GM12878 (cell line): ENCODE measurements at regions not wholly inside any gene's neighbourhood (a gene's known extent, or its start where the extent isn't known, plus 50 kb on each side); places are given as distances from the start of the nearest gene placed in this dataset.

Source experiments
- ATAC-seq: fragments of 200-7000 bp; cut with Tn5 transposase; 3 replicates; pipeline ENCODE4 v1.9.1; 2020; ENCODE audit warnings: mild to moderate bottlenecking, moderate library complexity
- BruUV-seq: library from RNA; stranded (reverse); fragments of 400-500 nt; replicated peaks from 2 replicates; lab custom pipeline; 2021; lab: Mats Ljungman, UMichigan
- CTCF ChIA-PET: fragments of 300-600 bp; sonication (Branson Sonifier 250); formaldehyde crosslinking; extraction: SDS; loops from one replicate; lab custom pipeline; 2021; ENCODE audit warnings: inconsistent platforms; lab: Yijun Ruan, JAX
- POLR2A ChIA-PET: fragments of 350-600 bp; formaldehyde crosslinking; extraction: SDS; loops from one replicate; lab custom pipeline; 2021; ENCODE audit warnings: inconsistent platforms; lab: Charles Lee
- RAD21 ChIA-PET: fragments of 300-600 bp; sonication (Branson Sonifier 250); formaldehyde crosslinking; loops from one replicate; lab custom pipeline; 2023; ENCODE audit warnings: antibody characterized with exemption; ENCODE audit not compliant: unreplicated experiment; lab: Charles Lee
- SMC1A ChIA-PET: fragments of 300-600 bp; sonication (Branson Sonifier 250); formaldehyde crosslinking; loops from one replicate; lab custom pipeline; 2023; ENCODE audit not compliant: unreplicated experiment, uncharacterized antibody; lab: Charles Lee
- DNase-seq: peaks from one replicate; pipeline ENCODE4 v3.0.0-alpha.2; 2011; ENCODE audit warnings: low read depth, low spot score
- FAIRE-seq: peaks from 3 replicates; lab custom pipeline; 2011; peaks lifted over from hg19 to GRCh38; lab: Jason Lieb, UNC
- H2AFZ ChIP-seq: 2 replicates; pipeline ENCODE4 v1.6.0; 2011; ENCODE audit warnings: low read depth, low read length, control low read depth; ENCODE audit not compliant: control insufficient read depth
- H3K27ac ChIP-seq: 2 replicates; pipeline ENCODE4 v1.5.1; 2011; ENCODE audit warnings: control low read depth; ENCODE audit not compliant: control insufficient read depth, insufficient read depth
- H3K27me3 ChIP-seq, 2 experiments: replicated peaks in 1 of 2; 2 replicates each; pipeline versions ENCODE4 v1.6.0 to v1.6.1; 2011; ENCODE audit warnings: low read length in 1 of 2; ENCODE audit not compliant: control insufficient read depth in 2 of 2, insufficient read depth in 2 of 2
- H3K36me3 ChIP-seq, 2 experiments: 2 replicates each; pipeline ENCODE4 v1.5.1; 2011; ENCODE audit warnings: low read length in 1 of 2; ENCODE audit not compliant: control insufficient read depth in 2 of 2, insufficient read depth in 2 of 2
- H3K4me1 ChIP-seq: 2 replicates; pipeline ENCODE4 v1.6.1; 2011; ENCODE audit warnings: mild to moderate bottlenecking, low read length, moderate library complexity, mixed read lengths; ENCODE audit not compliant: control insufficient read depth, insufficient read depth
- H3K4me2 ChIP-seq: 2 replicates; pipeline ENCODE4 v1.6.0; 2011; ENCODE audit warnings: control low read depth; ENCODE audit not compliant: control insufficient read depth, insufficient read depth
- H3K4me3 ChIP-seq: fragments of 200-600 bp; sonication (generic); 2 replicates; pipeline ENCODE4 v1.5.1; 2016
- H3K79me2 ChIP-seq: 2 replicates; pipeline ENCODE4 v1.6.0; 2011; ENCODE audit warnings: low read length; ENCODE audit not compliant: control insufficient read depth, insufficient read depth
- H3K9ac ChIP-seq: 2 replicates; pipeline ENCODE4 v1.8.0; 2011; ENCODE audit warnings: low read length, control low read depth, mixed read lengths; ENCODE audit not compliant: control insufficient read depth, insufficient read depth
- H3K9me3 ChIP-seq: replicated peaks from 3 replicates; pipeline ENCODE4 v1.5.1; 2011; ENCODE audit warnings: mild to moderate bottlenecking, low read length; ENCODE audit not compliant: control insufficient read depth, insufficient read depth
- H4K20me1 ChIP-seq: 2 replicates; pipeline ENCODE4 v1.6.0; 2011; ENCODE audit not compliant: control insufficient read depth, insufficient read depth
- BCLAF1 ChIP-seq: fragments of 450-650 bp; IDR thresholded peaks from 2 replicates; pipeline ENCODE4 v1.6.1; 2017; ENCODE audit warnings: antibody characterized with exemption, mild to moderate bottlenecking, moderate library complexity
- CBFB ChIP-seq: IDR thresholded peaks from 2 replicates; pipeline ENCODE4 v1.6.1; 2016; ENCODE audit warnings: antibody characterized with exemption, low read depth
- CTCF ChIP-seq, 3 experiments: IDR thresholded peaks in 2 of 3; conservative IDR thresholded peaks in 1 of 3; 2 replicates each; pipeline ENCODE4 v1.5.1; 2011; ENCODE audit warnings: low read depth in 3 of 3, low read length in 3 of 3, mild to moderate bottlenecking in 3 of 3, control low read depth in 2 of 3, moderate library complexity in 2 of 3, inconsistent platforms in 1 of 3, mixed read lengths in 1 of 3; ENCODE audit not compliant: control insufficient read depth in 2 of 3, insufficient read depth in 1 of 3; ENCODE audit errors: extremely low read depth in 1 of 3
- FOXM1 ChIP-seq: IDR thresholded peaks from 2 replicates; pipeline ENCODE4 v1.6.1; 2012; ENCODE audit warnings: low read depth, mild to moderate bottlenecking, inconsistent platforms, low read length, moderate library complexity
- IRF5 ChIP-seq: fragments of 450-650 bp; IDR thresholded peaks from 2 replicates; pipeline ENCODE4 v1.6.1; 2017; ENCODE audit warnings: borderline replicate concordance
- KDM1A ChIP-seq: fragments of 200-600 bp; sonication (generic); IDR thresholded peaks from 2 replicates; pipeline ENCODE4 v1.6.1; 2016; ENCODE audit warnings: borderline replicate concordance
- NFXL1 ChIP-seq: fragments of 450-650 bp; IDR thresholded peaks from 2 replicates; pipeline ENCODE4 v1.6.1; 2017; ENCODE audit warnings: antibody characterized with exemption, mild to moderate bottlenecking, borderline replicate concordance
- PAX5 ChIP-seq: IDR thresholded peaks from 2 replicates; pipeline ENCODE4 v1.6.1; 2011; ENCODE audit warnings: low read depth, low read length, borderline replicate concordance
- PKNOX1 ChIP-seq: fragments of 450-650 bp; IDR thresholded peaks from 2 replicates; pipeline ENCODE4 v1.6.1; 2016; ENCODE audit warnings: mild to moderate bottlenecking
- PML ChIP-seq: IDR thresholded peaks from 2 replicates; pipeline ENCODE4 v1.6.1; 2012; ENCODE audit warnings: low read length, inconsistent platforms
- POLR2A ChIP-seq: IDR thresholded peaks from 2 replicates; pipeline ENCODE4 v1.6.1; 2011; ENCODE audit warnings: low read depth, mild to moderate bottlenecking, low read length
- RAD51 ChIP-seq: fragments of 450-650 bp; IDR thresholded peaks from 2 replicates; pipeline ENCODE4 v1.6.1; 2016; ENCODE audit warnings: moderate library complexity, mild to moderate bottlenecking, inconsistent platforms
- RELA ChIP-seq: fragments of 450-650 bp; IDR thresholded peaks from 2 replicates; pipeline ENCODE4 v1.8.0; 2014; ENCODE audit warnings: borderline replicate concordance; ENCODE audit not compliant: partially characterized antibody
- STAT1 ChIP-seq: fragments of 450-650 bp; conservative IDR thresholded peaks from 2 replicates; pipeline ENCODE4 v1.6.1; 2014; ENCODE audit warnings: antibody characterized with exemption, mild to moderate bottlenecking
- TARDBP ChIP-seq: IDR thresholded peaks from 2 replicates; pipeline ENCODE4 v1.6.1; 2016; ENCODE audit warnings: borderline replicate concordance
- ZBTB33 ChIP-seq: fragments of 450-650 bp; IDR thresholded peaks from 2 replicates; pipeline ENCODE4 v1.6.1; 2017; ENCODE audit warnings: mild to moderate bottlenecking
- ZNF217 ChIP-seq: fragments of 450-650 bp; IDR thresholded peaks from 2 replicates; pipeline ENCODE4 v1.6.1; 2017; ENCODE audit warnings: antibody characterized with exemption, mild to moderate bottlenecking
- ZSCAN29 ChIP-seq: fragments of 450-650 bp; IDR thresholded peaks from 2 replicates; pipeline ENCODE4 v1.6.1; 2017; ENCODE audit warnings: mild to moderate bottlenecking, moderate library complexity
- WGBS: methylation state at CpG from one replicate; pipeline ENCODE4 v1.1.6; 2016; ENCODE audit warnings: low lambda C conversion rate; ENCODE audit not compliant: insufficient replicate concordance, insufficient coverage; ENCODE audit errors: missing lambda C conversion rate; 5-methylcytosine and 5-hydroxymethylcytosine counted together
- in situ Hi-C: fragments of 300-500 bp; cut with MboI; formaldehyde crosslinking; loops from 9 replicates; pipeline ENCODE4 v1.14.3; 2018; ENCODE audit warnings: mixed read lengths
- intact Hi-C: fragments of 100-400 bp; cut with micrococcal nuclease; formaldehyde crosslinking; loops from one replicate; pipeline ENCODE4 v1.14.2; 2022; ENCODE audit not compliant: unreplicated experiment

- ChIA-PET POLR2A (no interaction called here), SMC1A (interaction anchor here (0.9 to 1.5 kb wide), 3 partner anchors 15 to 26 kb away, joined by 3 read pairs; no protein-coding TSS in a partner anchor), RAD21 (no interaction called here), CTCF (interaction anchor here (0.9 kb wide), 1 partner anchor 25 kb away, joined by 3 read pairs; no protein-coding TSS in a partner anchor)
- H3K27me3 ChIP-seq: no peaks in the 10 kb centered on the region
- BruUV-seq: no TSS peak
- ATAC-seq (no peak), DNase-seq (no peak), FAIRE-seq (no peak)
- H3K4me1 ChIP-seq: no peaks in the 10 kb centered on the region
- H3K79me2 ChIP-seq: no peaks in the 10 kb centered on the region
- TF ChIP-seq BCLAF1 (no peak), ZNF217 (no peak), ZBTB33 (no peak), STAT1 (no peak), CTCF (IDR thresholded peaks at IDR 0.05 in 2 of 3, conservative IDR thresholded peaks at IDR 0.05 in 1 of 3; ENCODE audit: control insufficient read depth in 2 of 3, extremely low read depth in 1 of 3, insufficient read depth in 1 of 3, low read depth in 3 of 3, low read length in 3 of 3) (no peak), TARDBP (no peak), PML (no peak), KDM1A (no peak), PAX5 (no peak), PKNOX1 (no peak), ZSCAN29 (no peak), RAD51 (no peak), NFXL1 (no peak), IRF5 (no peak), FOXM1 (no peak), RELA (no peak), CBFB (no peak), POLR2A (no peak)
- no peaks in the 10 kb centered on the region for H3K36me3 ChIP-seq
- intact Hi-C loops: no loop called here
- H3K9me3 ChIP-seq: no peaks in the 10 kb centered on the region
- no peak overlapping the region for H3K9ac ChIP-seq
- WGBS: 30% methylated on average over 3 of the region's 3 CpGs
- no peak overlapping the region for H3K27ac ChIP-seq
- H2AFZ ChIP-seq: no peak overlapping the region
- no peak overlapping the region for H3K4me3 ChIP-seq
- H4K20me1 ChIP-seq: no peaks in the 10 kb centered on the region
- no peak overlapping the region for H3K4me2 ChIP-seq
- in situ Hi-C loops: no loop called here
These were observed 897.1 kb downstream of the LRRTM4 start for GRCh38 chr2:76625101-76625500.
